ENCODE measurements at regions not wholly inside any gene's neighbourhood (a gene's known extent, or its start where the extent isn't known, plus 50 kb on each side); places are given as distances from the start of the nearest gene placed in this dataset.

DNA sequence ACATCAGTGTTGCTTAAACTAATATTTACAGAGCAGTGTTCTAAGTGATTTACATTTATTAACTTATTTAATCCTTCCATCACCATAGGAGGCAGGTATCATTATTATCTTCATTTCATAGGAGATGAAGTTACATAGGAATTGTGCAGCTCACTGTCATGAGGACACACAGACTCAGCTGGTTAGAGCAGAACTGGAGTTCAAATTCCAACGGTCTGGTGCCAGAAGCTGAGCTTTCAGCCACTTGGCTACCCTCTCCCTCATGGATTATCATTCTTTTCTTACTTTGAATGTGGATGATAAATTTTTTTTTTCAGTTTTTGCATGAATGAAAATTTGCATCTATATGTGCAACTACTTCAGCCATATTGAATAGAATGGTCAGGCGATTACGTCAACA, 86.0 kb upstream of the LRIG1 start:
- H3K9me3 ChIP-seq (ENCODE audit: low read depth) = no peaks in the 10 kb centered on the region
- no peaks in the 10 kb centered on the region for H3K79me2 ChIP-seq (ENCODE audit: low read depth)
- no peaks in the 10 kb centered on the region for H4K20me1 ChIP-seq (ENCODE audit: low read depth)
- no peaks in the 10 kb centered on the region for H3K27me3 ChIP-seq
- H3K4me1 Mint-ChIP-seq = peaks cover 39% of the 10 kb centered on the region
- H3K9me3 Mint-ChIP-seq = peaks cover 6% of the 10 kb centered on the region
- H3F3A ChIP-seq (ENCODE audit: low read depth) = peaks cover 19% of the 10 kb centered on the region
- no peak overlapping the region for H3K4me3 Mint-ChIP-seq
- no peak for TF ChIP-seq EZH2 (IDR thresholded peaks at IDR 0.05)
- no peak for TF ChIP-seq EZH2phosphoT487 (IDR thresholded peaks at IDR 0.05)
- H3K27ac ChIP-seq = no peak overlapping the region
- no peak overlapping the region for H3K27ac Mint-ChIP-seq
- H3K4me3 ChIP-seq = no peak overlapping the region
- H3K36me3 ChIP-seq = no peaks in the 10 kb centered on the region
- no peak overlapping the region for H3K9ac ChIP-seq
- DNase-seq (ENCODE audit: low spot score) = no peak
- no peaks in the 10 kb centered on the region for H3K27me3 Mint-ChIP-seq (ENCODE audit: insufficient read depth, low read depth)
- peaks cover 21% of the 10 kb centered on the region for H3K4me1 ChIP-seq
- no peaks in the 10 kb centered on the region for H3K36me3 Mint-ChIP-seq
- H3K4me2 ChIP-seq = no peak overlapping the region
- H2AFZ ChIP-seq (replicated peaks) = no peak overlapping the region

DNA sequence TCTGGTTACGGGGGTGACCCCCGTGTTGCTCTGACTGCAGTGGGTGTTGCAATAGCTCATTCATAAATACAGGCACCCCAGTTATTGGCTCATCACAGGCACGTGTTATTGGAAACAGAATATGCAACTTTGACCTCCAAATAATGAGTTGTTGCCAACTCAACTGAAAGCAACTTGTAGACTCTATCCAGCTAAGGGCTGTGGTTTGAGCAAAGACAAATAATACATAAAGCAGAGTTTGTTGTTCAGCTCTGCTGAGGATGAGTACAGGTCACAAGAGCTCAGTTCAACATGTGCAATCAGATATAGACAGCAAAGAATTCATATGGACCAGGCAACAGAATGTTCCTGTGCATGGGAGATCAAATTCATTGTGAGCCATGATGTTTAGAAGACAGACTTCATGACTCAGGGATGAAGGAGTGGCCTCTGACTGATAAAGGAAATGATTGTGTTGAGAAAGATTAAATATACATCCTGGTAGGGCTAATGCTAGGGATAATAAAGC, 87.6 kb upstream of the LRIG1 start:
- TF ChIP-seq CTCF (IDR thresholded peaks at IDR 0.05) (no peak), EZH2 (IDR thresholded peaks at IDR 0.05) (no peak), EZH2phosphoT487 (IDR thresholded peaks at IDR 0.05) (no peak)
- no peak overlapping the region for H3K4me3 ChIP-seq
- H3K4me2 ChIP-seq = no peak overlapping the region
- H3K9ac ChIP-seq = no peak overlapping the region
- no peak for DNase-seq (ENCODE audit: low spot score)
- peaks cover 33% of the 10 kb centered on the region for H3K4me1 ChIP-seq
- no peak overlapping the region for H3K27ac ChIP-seq
- peaks cover 34% of the 10 kb centered on the region for H3F3A ChIP-seq (ENCODE audit: low read depth)
- Mint-ChIP-seq H3K9me3 (peaks cover 6% of the 10 kb centered on the region), H3K36me3 (no peaks in the 10 kb centered on the region), H3K27ac (no peak overlapping the region), H3K4me3 (no peak overlapping the region), H3K27me3 (ENCODE audit: insufficient read depth, low read depth) (no peaks in the 10 kb centered on the region), H3K4me1 (peaks cover 44% of the 10 kb centered on the region)
- H3K27me3 ChIP-seq = no peaks in the 10 kb centered on the region
- H3K79me2 ChIP-seq (ENCODE audit: low read depth) = no peaks in the 10 kb centered on the region
- no peaks in the 10 kb centered on the region for H3K9me3 ChIP-seq (ENCODE audit: low read depth)
- no peaks in the 10 kb centered on the region for H3K36me3 ChIP-seq
- no peaks in the 10 kb centered on the region for H4K20me1 ChIP-seq (ENCODE audit: low read depth)
- H2AFZ ChIP-seq (replicated peaks) = no peak overlapping the region

DNA sequence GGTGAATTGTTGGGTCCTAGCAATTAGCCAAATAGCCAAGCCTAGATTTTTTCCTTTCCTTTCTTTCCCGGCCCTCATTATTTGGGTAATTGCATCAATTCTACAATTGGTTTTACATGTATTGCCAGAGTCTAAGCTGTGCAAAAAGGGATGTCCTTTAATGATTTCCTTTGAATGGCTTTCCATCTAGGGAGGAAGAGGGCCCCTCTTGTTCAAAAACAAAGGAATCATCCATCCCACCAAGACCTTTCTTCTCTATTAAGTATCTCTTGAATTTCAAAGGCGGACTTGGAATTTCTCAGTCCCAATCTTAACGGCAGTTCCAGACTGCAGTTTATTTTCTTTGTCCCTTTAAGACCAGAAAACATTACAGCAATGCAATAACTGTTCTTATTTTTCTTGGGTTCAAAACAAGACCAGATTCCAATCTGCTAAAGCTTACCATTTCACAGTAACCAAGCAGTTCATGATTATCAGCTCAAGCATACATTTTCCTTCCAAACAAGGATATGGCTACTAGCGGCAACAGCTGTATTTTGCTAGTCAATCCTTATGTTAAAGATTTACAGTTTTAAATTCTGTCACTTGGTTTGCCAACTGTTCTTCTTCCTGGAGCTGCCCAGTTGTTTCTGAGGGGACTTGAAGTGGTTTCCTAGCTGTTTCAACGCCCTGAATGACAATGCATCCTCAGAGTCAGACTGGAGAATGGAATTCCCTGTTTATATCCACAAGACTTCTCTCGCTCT, 91.4 kb upstream of the LRIG1 start:
- TF ChIP-seq EZH2 (IDR thresholded peaks at IDR 0.05) = no peak
- TF ChIP-seq EZH2phosphoT487 (IDR thresholded peaks at IDR 0.05) = peak; percentile 50
- no peak for TF ChIP-seq CTCF (IDR thresholded peaks at IDR 0.05)
- Histone ChIP-seq H3K4me1 (peaks cover 50% of the 10 kb centered on the region), H3K9me3 (ENCODE audit: low read depth) (no peaks in the 10 kb centered on the region), H3K36me3 (no peaks in the 10 kb centered on the region), H3K27me3 (no peaks in the 10 kb centered on the region), H4K20me1 (ENCODE audit: low read depth) (no peaks in the 10 kb centered on the region), H3F3A (ENCODE audit: low read depth) (peaks cover 46% of the 10 kb centered on the region), H3K79me2 (ENCODE audit: low read depth) (no peaks in the 10 kb centered on the region), H3K4me2 (peak overlapping the region; percentile 72), H3K27ac (peak overlapping the region; percentile 99), H3K4me3 (peak overlapping the region; percentile 40), H3K9ac (no peak overlapping the region), H2AFZ (replicated peaks) (no peak overlapping the region)
- H3K4me3 Mint-ChIP-seq = peak overlapping the region; percentile 70
- no peaks in the 10 kb centered on the region for H3K27me3 Mint-ChIP-seq (ENCODE audit: insufficient read depth, low read depth)
- H3K27ac Mint-ChIP-seq = peak overlapping the region; percentile 99
- peaks cover 6% of the 10 kb centered on the region for H3K9me3 Mint-ChIP-seq
- no peaks in the 10 kb centered on the region for H3K36me3 Mint-ChIP-seq
- DNase-seq (ENCODE audit: low spot score) = peak; percentile 74
- peaks cover 50% of the 10 kb centered on the region for H3K4me1 Mint-ChIP-seq

Data from neural progenitor cell (in vitro differentiated cells).